Calu3 (cell line): ENCODE measurements at regions not wholly inside any gene's neighbourhood (a gene's known extent, or its start where the extent isn't known, plus 50 kb on each side); places are given as distances from the start of the nearest gene placed in this dataset.
A peak's percentile ranks its signal among the peaks of the same experiment; 100 is the strongest.

Source experiments
- BruUV-seq: library from RNA; stranded (reverse); fragments of 400-500 nt; replicated peaks from 2 replicates; lab custom pipeline; 2021; lab: Mats Ljungman, UMichigan
- CTCF ChIA-PET: fragments of 300-600 bp; sonication (Branson Sonifier 250); formaldehyde crosslinking; loops from one replicate; lab custom pipeline; 2022; ENCODE audit warnings: antibody characterized with exemption; lab: Charles Lee
- DNase-seq: peaks from one replicate; pipeline ENCODE4 v3.0.0; 2022
- H3K27ac Mint-ChIP-seq: one replicate; pipeline ENCODE4 v1.8.0; 2022; ENCODE audit warnings: mixed read lengths; ENCODE audit not compliant: unreplicated experiment
- H3K27me3 Mint-ChIP-seq: one replicate; pipeline ENCODE4 v1.8.0; 2022; ENCODE audit warnings: mixed read lengths; ENCODE audit not compliant: unreplicated experiment
- H3K36me3 Mint-ChIP-seq: one replicate; pipeline ENCODE4 v1.8.0; 2022; ENCODE audit warnings: mild to moderate bottlenecking, moderate library complexity, mixed read lengths; ENCODE audit not compliant: insufficient read depth, unreplicated experiment
- H3K4me1 Mint-ChIP-seq: one replicate; pipeline ENCODE4 v1.8.0; 2022; ENCODE audit warnings: mild to moderate bottlenecking, low read depth, mixed read lengths; ENCODE audit not compliant: unreplicated experiment
- H3K4me3 Mint-ChIP-seq: one replicate; pipeline ENCODE4 v1.8.0; 2022; ENCODE audit warnings: mild to moderate bottlenecking, low read depth, moderate library complexity, mixed read lengths; ENCODE audit not compliant: unreplicated experiment
- H3K9me3 Mint-ChIP-seq: one replicate; pipeline ENCODE4 v1.8.0; 2022; ENCODE audit warnings: low read depth, mixed read lengths; ENCODE audit not compliant: unreplicated experiment
- CTCF ChIP-seq: fragments of 200-600 bp; IDR thresholded peaks from one replicate; pipeline ENCODE4 v1.8.0; 2022; ENCODE audit warnings: antibody characterized with exemption; ENCODE audit not compliant: unreplicated experiment
- intact Hi-C: fragments of 100-400 bp; cut with micrococcal nuclease; formaldehyde crosslinking; loops from one replicate; pipeline ENCODE4 v1.10.0; 2022; ENCODE audit not compliant: unreplicated experiment

- intact Hi-C loops: no loop called here
- H3K4me1 Mint-ChIP-seq: peaks cover 14% of the 10 kb centered on the region
- no peak for DNase-seq
- no peaks in the 10 kb centered on the region for H3K9me3 Mint-ChIP-seq
- CTCF ChIA-PET: interaction anchor here (0.6 kb wide), 1 partner anchor 167 kb away, joined by 3 read pairs; no protein-coding TSS in a partner anchor
- peak overlapping the region; percentile 11 for H3K27ac Mint-ChIP-seq
- no peak for TF ChIP-seq CTCF
- H3K4me3 Mint-ChIP-seq: no peak overlapping the region
- no TSS peak for BruUV-seq
- no peaks in the 10 kb centered on the region for H3K36me3 Mint-ChIP-seq
- H3K27me3 Mint-ChIP-seq: no peaks in the 10 kb centered on the region
These were observed 110.8 kb upstream of the EGFR start for GRCh38 chr7:54907981-54908380.

GRCh38 chr7:54908760-54909438, 109.9 kb upstream of the EGFR start:
- no TSS peak for BruUV-seq
- Mint-ChIP-seq H3K27me3 (no peaks in the 10 kb centered on the region), H3K4me1 (peaks cover 14% of the 10 kb centered on the region), H3K36me3 (no peaks in the 10 kb centered on the region), H3K27ac (no peak overlapping the region), H3K9me3 (no peaks in the 10 kb centered on the region), H3K4me3 (no peak overlapping the region)
- DNase-seq: no peak
- intact Hi-C loops: no loop called here
- TF ChIP-seq CTCF: no peak
- CTCF ChIA-PET: no interaction called here

- no peak for TF ChIP-seq CTCF
- H3K27ac Mint-ChIP-seq: no peak overlapping the region
- DNase-seq: no peak
- H3K36me3 Mint-ChIP-seq: no peaks in the 10 kb centered on the region
- CTCF ChIA-PET: no interaction called here
- H3K27me3 Mint-ChIP-seq: no peaks in the 10 kb centered on the region
- no peaks in the 10 kb centered on the region for H3K4me1 Mint-ChIP-seq
- BruUV-seq: no TSS peak
- no peaks in the 10 kb centered on the region for H3K9me3 Mint-ChIP-seq
- intact Hi-C loops: no loop called here
- no peak overlapping the region for H3K4me3 Mint-ChIP-seq
These were observed 102.8 kb upstream of the EGFR start for GRCh38 chr7:54915870-54916598.

DNA sequence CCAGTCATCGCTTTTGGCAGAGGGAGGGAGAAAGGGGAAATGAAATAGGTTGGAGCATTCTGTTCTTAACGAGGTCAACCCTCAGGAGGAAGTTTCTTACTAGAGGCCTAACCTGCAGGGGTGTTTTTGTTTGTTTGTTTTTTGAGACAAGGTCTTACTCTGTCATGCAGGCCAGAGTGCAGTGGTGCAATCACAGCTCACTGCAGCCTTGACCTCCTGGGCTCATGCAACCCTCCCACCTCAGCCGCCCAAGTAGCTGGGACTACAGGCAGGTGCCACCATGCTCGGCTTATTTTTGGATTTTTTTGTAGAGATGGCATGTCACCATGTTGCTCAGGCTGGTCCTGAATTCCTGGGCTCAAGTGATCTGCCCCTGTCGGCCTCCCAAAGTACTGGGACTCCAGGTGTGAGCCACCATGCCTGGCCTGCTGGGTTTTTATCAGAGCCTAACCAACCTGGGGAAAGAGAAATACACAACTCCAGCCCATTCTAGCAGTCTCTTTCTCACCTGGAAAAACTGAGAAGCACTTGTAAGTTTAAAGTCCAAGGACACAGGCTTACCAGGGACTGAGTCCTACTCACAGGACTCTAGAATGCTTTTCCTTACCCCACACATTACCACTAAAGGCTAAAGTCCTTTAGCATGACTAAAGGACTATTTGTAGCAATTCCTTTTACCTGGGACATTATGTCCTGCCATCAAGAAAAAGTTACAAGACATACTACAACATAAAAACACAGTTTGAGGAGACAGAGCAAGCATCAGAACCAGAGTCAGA, 101.0 kb upstream of the EGFR start:
- intact Hi-C loops: no loop called here
- no TSS peak for BruUV-seq
- no peak overlapping the region for H3K4me3 Mint-ChIP-seq
- no peak for TF ChIP-seq CTCF
- DNase-seq: no peak
- no peaks in the 10 kb centered on the region for H3K9me3 Mint-ChIP-seq
- H3K27ac Mint-ChIP-seq: no peak overlapping the region
- no peaks in the 10 kb centered on the region for H3K27me3 Mint-ChIP-seq
- CTCF ChIA-PET: no interaction called here
- no peaks in the 10 kb centered on the region for H3K36me3 Mint-ChIP-seq
- no peaks in the 10 kb centered on the region for H3K4me1 Mint-ChIP-seq
